GM18867 (cell line): ENCODE measurements at regions not wholly inside any gene's neighbourhood (a gene's known extent, or its start where the extent isn't known, plus 50 kb on each side); places are given as distances from the start of the nearest gene placed in this dataset.

ENCODE experiments used
- ATAC-seq: cut with Tn5 transposase; IDR thresholded peaks from one replicate; pipeline ENCODE4 v1.9.1; 2021; ENCODE audit warnings: mild to moderate bottlenecking, moderate library complexity; ENCODE audit not compliant: unreplicated experiment

- no peak for ATAC-seq
Measured at GRCh38 chr15:66941791-66942190, 123.6 kb upstream of the SMAD3 start.

GRCh38 chr15:66942649-66943390 is 122.6 kb upstream of the SMAD3 start:
- no peak for ATAC-seq

GRCh38 chr15:66943456-66944095 is 121.8 kb upstream of the SMAD3 start:
- no peak for ATAC-seq

- no peak for ATAC-seq
Measured at GRCh38 chr15:66944121-66944520, 121.3 kb upstream of the SMAD3 start.

DNA sequence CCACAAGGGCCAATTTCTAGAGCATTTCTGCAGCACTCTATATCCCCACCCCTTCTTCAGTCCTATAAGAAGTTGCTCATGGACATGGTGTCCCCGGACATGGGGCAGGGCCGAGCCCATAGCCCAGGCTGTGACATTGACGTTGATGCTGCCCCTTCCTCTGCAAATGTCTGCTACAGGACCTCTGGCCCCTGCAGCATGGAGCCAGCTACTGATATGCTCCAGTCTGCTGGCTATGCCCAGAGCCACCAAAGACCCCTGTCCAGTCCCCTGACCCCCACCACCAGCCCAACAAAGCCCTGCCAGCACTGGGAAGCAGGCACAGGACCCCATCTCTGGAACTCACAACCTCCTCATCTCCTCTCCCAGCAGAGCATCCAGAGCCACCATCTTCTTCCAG is 120.1 kb upstream of the SMAD3 start:
- no peak for ATAC-seq

GRCh38 chr15:66945842-66946241 is 119.6 kb upstream of the SMAD3 start:
- ATAC-seq = no peak

GRCh38 chr15:66946578-66947164 is 118.7 kb upstream of the SMAD3 start:
- no peak for ATAC-seq

GRCh38 chr15:66947471-66947870 is 117.9 kb upstream of the SMAD3 start:
- ATAC-seq = no peak

DNA sequence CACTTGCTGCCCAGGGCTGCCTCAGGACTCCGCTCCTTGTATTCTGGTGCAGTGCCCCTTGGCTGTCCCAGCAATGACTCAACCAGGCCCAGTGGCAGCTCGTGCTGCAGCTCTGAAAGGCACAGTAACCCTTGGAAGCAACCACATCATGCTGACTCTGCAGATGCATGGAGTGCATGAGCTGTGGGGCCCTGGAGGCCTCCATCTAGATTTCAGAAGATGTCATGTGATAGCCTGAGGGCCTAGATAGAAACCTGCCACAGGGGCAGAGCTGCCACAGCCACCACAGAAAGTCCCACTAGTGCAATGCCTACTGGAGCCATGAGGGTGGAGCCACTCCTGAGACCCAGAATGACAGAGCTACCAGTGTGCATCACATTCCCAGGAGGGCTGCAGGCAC is 117.1 kb upstream of the SMAD3 start:
- ATAC-seq = no peak

DNA sequence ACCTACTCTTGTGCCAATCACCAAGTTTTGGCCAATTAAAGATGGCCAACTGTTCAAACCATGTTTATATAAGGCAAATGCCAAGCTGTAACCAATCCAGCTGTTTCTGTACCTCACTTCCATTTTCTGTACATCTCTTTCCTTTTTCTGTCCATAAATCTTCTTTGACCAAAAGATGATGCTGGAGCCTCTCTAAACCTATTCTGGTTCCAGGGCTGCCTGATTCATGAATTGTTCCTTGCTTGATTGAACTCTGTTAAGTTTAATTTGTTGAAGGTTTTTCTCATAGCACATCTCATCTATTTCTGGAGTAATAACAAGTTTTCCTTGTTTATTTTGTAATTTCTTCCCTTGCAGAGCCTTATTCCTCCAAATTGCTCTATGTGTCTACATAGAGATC is 115.3 kb upstream of the SMAD3 start:
- ATAC-seq = no peak

DNA sequence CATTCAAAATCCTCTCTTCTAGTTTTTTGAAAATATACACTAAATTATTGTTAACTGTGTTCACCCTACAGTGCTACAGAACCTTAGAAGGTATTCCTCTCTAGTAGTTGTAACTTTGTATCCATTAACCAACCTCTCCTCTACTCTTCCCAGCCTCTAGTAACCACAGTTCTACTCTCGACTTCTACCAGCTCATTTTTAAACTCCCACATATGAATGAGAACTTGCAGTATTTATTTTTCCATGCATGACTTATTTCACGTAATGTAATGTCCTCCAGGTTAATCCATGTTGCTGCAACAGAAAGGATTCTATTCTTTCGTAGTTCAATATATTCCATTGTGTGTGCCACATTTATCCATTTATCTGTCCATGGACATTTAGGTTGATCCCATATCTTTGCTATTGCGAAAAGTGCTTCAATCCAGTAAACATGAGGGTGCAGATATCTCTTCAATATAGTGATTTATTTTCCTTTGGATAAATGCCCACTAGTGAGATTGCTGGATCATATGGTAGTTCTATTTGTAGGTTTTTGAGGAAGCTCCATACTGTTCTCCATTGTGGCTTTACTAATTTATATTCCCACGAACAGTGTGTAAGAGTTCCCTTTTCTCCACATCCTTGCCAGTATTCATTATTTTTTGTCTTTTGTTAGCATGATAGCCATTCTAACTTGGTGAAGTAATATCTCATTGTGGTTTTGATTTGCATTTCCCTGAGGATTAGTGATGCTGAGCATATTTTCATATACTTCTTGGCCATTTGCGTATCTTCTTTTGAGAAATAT is 113.7 kb upstream of the SMAD3 start:
- ATAC-seq = no peak

GRCh38 chr15:66952756-66953522 is 112.5 kb upstream of the SMAD3 start:
- ATAC-seq = no peak

GRCh38 chr15:66953523-66954229 is 111.7 kb upstream of the SMAD3 start:
- no peak for ATAC-seq

DNA sequence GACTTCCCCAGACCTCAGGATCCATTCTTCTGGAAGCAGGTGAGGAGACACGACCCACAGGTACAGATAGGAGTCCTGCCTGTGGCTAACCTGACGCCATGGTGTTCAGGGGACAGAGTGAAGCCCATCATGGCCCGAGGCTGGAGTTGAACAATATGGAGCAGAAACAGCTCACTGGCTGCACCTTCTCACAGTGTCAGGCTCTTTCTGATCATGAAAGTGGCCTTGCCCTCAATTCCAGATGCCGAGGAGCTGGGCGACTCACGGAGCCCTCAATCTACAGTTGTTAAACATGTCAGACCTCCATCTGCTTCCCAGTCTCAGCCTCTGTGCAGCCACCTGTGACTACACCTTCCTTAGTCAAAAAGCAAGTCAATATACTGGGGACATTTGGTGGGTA is 110.8 kb upstream of the SMAD3 start:
- ATAC-seq = no peak

GRCh38 chr15:66955001-66955516 is 110.3 kb upstream of the SMAD3 start:
- no peak for ATAC-seq

- ATAC-seq = no peak
Measured at GRCh38 chr15:66955871-66956585, 109.4 kb upstream of the SMAD3 start.

DNA sequence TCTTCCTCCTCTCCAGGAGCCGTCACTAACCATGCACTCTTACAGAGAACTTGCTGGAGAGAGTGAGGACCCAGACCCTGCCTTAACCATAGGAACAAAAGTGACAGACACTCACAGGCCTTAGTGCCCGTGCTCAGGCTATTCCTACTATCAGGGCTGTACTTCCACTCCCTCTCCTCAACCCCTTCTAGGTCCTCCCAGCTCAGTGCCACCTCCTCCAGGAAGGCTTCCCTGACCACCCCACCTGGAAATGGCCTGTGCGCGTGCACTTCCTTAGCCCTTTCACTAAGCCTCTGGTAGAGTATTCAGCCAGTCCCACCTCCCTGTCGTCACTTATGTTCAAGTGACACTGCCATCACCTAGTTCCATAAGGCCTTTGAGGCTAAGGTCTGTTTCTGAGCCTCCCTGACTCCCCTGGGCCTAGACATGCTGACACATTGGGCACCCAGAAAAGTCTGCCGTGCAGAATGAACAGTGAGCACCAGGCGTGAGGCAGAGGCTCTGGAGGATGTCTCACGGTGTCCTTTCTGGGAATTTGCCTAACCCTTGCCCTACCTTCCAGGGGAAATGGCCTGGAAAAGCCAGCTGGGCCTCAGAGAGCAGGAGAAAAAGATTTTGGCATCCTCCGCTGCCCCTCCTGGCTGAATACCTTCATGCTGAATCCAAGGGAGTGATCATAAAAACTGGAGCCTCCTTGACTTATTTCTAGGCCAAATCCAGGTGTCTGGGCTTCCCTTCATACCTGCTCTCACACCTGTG is 108.6 kb upstream of the SMAD3 start:
- no peak for ATAC-seq

DNA sequence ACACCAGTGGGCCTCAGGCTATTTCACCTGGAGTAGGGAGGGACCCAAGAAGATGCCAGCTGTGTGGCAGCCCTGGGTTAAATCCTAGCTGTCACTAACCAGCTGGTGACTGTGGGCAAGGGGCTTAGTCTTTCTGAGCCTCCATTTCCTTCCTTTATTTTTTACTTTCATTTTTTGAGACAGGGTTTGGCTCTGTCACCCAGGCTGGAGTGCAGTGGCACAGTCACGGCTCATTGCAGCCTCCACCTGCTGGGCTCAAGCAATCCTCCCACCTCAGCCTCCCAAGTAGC is 108.0 kb upstream of the SMAD3 start:
- no peak for ATAC-seq

DNA sequence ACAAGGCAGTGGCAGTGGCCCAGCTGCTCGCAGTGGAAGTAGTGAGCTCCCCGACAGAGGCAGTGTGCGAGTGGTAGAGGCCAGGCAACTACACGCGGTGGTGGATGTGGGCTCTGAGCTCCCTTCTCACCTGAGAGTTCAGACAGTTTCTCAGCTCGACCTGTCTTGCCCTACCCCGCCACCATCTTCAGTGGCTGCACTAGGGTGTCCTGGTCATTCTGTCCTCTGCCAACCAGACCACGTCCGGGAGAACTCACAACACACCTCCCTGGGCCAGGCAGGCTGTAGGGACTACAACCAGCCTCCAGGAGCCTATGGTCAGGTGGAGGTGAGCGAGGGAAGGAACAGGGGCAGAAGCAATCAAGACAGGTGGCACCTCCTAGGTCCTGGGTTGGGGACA is 106.3 kb upstream of the SMAD3 start:
- ATAC-seq = no peak
